Activated CD4-positive, alpha-beta T cell treated with anti-CD3 and anti-CD28 coated beads, Interleukin-2, amount 10 ng/mL, durations not matched to agents 7 days and 5 days (primary cell): ENCODE measurements at regions not wholly inside any gene's neighbourhood (a gene's known extent, or its start where the extent isn't known, plus 50 kb on each side); places are given as distances from the start of the nearest gene placed in this dataset.
"Not testable (repeated sequence)": the region's sequence is repeated elsewhere in the genome, so short reads cannot be mapped to it uniquely, and the experiment has no call there.

Source experiments
- CTCF ChIA-PET: fragments of 350-600 bp; sonication (Branson Sonifier 250); formaldehyde crosslinking; loops from one replicate; lab custom pipeline; 2021; ENCODE audit warnings: antibody characterized with exemption; lab: Charles Lee
- POLR2A ChIA-PET: fragments of 350-600 bp; sonication (Branson Sonifier 250); formaldehyde crosslinking; loops from one replicate; lab custom pipeline; 2021; ENCODE audit warnings: antibody characterized with exemption; lab: Charles Lee
- DNase-seq: peaks from one replicate; pipeline ENCODE4 v3.0.0-alpha.2; 2020
- H3K27ac Mint-ChIP-seq: one replicate; pipeline ENCODE4 v1.8.0; 2021; ENCODE audit warnings: mild to moderate bottlenecking, moderate library complexity, mixed read lengths
- H3K27me3 Mint-ChIP-seq: one replicate; pipeline ENCODE4 v1.8.0; 2021; ENCODE audit warnings: mixed read lengths
- H3K36me3 Mint-ChIP-seq: one replicate; pipeline ENCODE4 v1.8.0; 2021; ENCODE audit warnings: low read depth, mixed read lengths
- H3K4me1 Mint-ChIP-seq: one replicate; pipeline ENCODE4 v1.8.0; 2021; ENCODE audit warnings: mixed read lengths
- H3K4me3 Mint-ChIP-seq: one replicate; pipeline ENCODE4 v1.8.0; 2021; ENCODE audit warnings: mild to moderate bottlenecking, moderate library complexity, mixed read lengths
- H3K9me3 Mint-ChIP-seq: one replicate; pipeline ENCODE4 v1.8.0; 2021; ENCODE audit warnings: mixed read lengths

- Mint-ChIP-seq H3K36me3 (no peaks in the 10 kb centered on the region), H3K4me1 (no peaks in the 10 kb centered on the region), H3K9me3 (no peaks in the 10 kb centered on the region), H3K27ac (no peak overlapping the region), H3K27me3 (no peaks in the 10 kb centered on the region), H3K4me3 (no peak overlapping the region)
- DNase-seq: no peak
- POLR2A ChIA-PET: no interaction called here
- CTCF ChIA-PET: no interaction called here
Measured at GRCh38 chr2:58479535-58480140, 238.5 kb upstream of the FANCL start.

- H3K4me3 Mint-ChIP-seq: no peak overlapping the region
- ChIA-PET CTCF (no interaction called here), POLR2A (no interaction called here)
- no peaks in the 10 kb centered on the region for H3K36me3 Mint-ChIP-seq
- no peak for DNase-seq
- H3K9me3 Mint-ChIP-seq: no peaks in the 10 kb centered on the region
- H3K4me1 Mint-ChIP-seq: no peaks in the 10 kb centered on the region
- H3K27ac Mint-ChIP-seq: no peak overlapping the region
- no peaks in the 10 kb centered on the region for H3K27me3 Mint-ChIP-seq
Measured at GRCh38 chr2:58476556-58476955, 235.4 kb upstream of the FANCL start.

- Mint-ChIP-seq H3K36me3 (no peaks in the 10 kb centered on the region), H3K4me3 (no peak overlapping the region), H3K9me3 (no peaks in the 10 kb centered on the region), H3K4me1 (no peaks in the 10 kb centered on the region), H3K27ac (no peak overlapping the region), H3K27me3 (no peaks in the 10 kb centered on the region)
- ChIA-PET POLR2A (no interaction called here), CTCF (no interaction called here)
- DNase-seq: no peak
Measured at GRCh38 chr2:58475756-58476155, 234.6 kb upstream of the FANCL start.

- POLR2A ChIA-PET: no interaction called here
- H3K4me1 Mint-ChIP-seq: no peaks in the 10 kb centered on the region
- no peak for DNase-seq
- H3K4me3 Mint-ChIP-seq: no peak overlapping the region
- H3K27me3 Mint-ChIP-seq: peaks cover 6% of the 10 kb centered on the region
- no peaks in the 10 kb centered on the region for H3K9me3 Mint-ChIP-seq
- H3K36me3 Mint-ChIP-seq: no peaks in the 10 kb centered on the region
- CTCF ChIA-PET: no interaction called here
- H3K27ac Mint-ChIP-seq: no peak overlapping the region
Measured at GRCh38 chr2:58473165-58473564, 232.0 kb upstream of the FANCL start.

GRCh38 chr2:58466804-58467203 is 225.7 kb upstream of the FANCL start:
- DNase-seq: no peak
- H3K27ac Mint-ChIP-seq: no peak overlapping the region
- H3K4me3 Mint-ChIP-seq: no peak overlapping the region
- peaks cover 4% of the 10 kb centered on the region for H3K4me1 Mint-ChIP-seq
- no peaks in the 10 kb centered on the region for H3K36me3 Mint-ChIP-seq
- ChIA-PET POLR2A (no interaction called here), CTCF (no interaction called here)
- H3K9me3 Mint-ChIP-seq: no peaks in the 10 kb centered on the region
- H3K27me3 Mint-ChIP-seq: peaks cover 6% of the 10 kb centered on the region

GRCh38 chr2:58466021-58466420 is 224.9 kb upstream of the FANCL start:
- POLR2A ChIA-PET, DNase-seq, H3K36me3 Mint-ChIP-seq, H3K4me3 Mint-ChIP-seq, CTCF ChIA-PET, H3K27me3 Mint-ChIP-seq, H3K4me1 Mint-ChIP-seq, H3K9me3 Mint-ChIP-seq, H3K27ac Mint-ChIP-seq: not testable (repeated sequence)

- no peaks in the 10 kb centered on the region for H3K27me3 Mint-ChIP-seq
- no peaks in the 10 kb centered on the region for H3K9me3 Mint-ChIP-seq
- H3K4me1 Mint-ChIP-seq: no peaks in the 10 kb centered on the region
- CTCF ChIA-PET: no interaction called here
- H3K27ac Mint-ChIP-seq: no peak overlapping the region
- H3K4me3 Mint-ChIP-seq: no peak overlapping the region
- H3K36me3 Mint-ChIP-seq: no peaks in the 10 kb centered on the region
- POLR2A ChIA-PET: no interaction called here
- DNase-seq: no peak
Measured at GRCh38 chr2:58460670-58461069, 219.5 kb upstream of the FANCL start.

GRCh38 chr2:58449286-58450010 is 208.3 kb upstream of the FANCL start:
- no peak overlapping the region for H3K4me3 Mint-ChIP-seq
- H3K9me3 Mint-ChIP-seq: no peaks in the 10 kb centered on the region
- H3K36me3 Mint-ChIP-seq: no peaks in the 10 kb centered on the region
- peaks cover 3% of the 10 kb centered on the region for H3K27me3 Mint-ChIP-seq
- DNase-seq: no peak
- no peaks in the 10 kb centered on the region for H3K4me1 Mint-ChIP-seq
- H3K27ac Mint-ChIP-seq: no peak overlapping the region
- POLR2A ChIA-PET: no interaction called here
- CTCF ChIA-PET: no interaction called here

- H3K27ac Mint-ChIP-seq: no peak overlapping the region
- H3K27me3 Mint-ChIP-seq: peaks cover 3% of the 10 kb centered on the region
- no peaks in the 10 kb centered on the region for H3K36me3 Mint-ChIP-seq
- CTCF ChIA-PET: no interaction called here
- no peak overlapping the region for H3K4me3 Mint-ChIP-seq
- H3K4me1 Mint-ChIP-seq: no peaks in the 10 kb centered on the region
- POLR2A ChIA-PET: no interaction called here
- H3K9me3 Mint-ChIP-seq: no peaks in the 10 kb centered on the region
- DNase-seq: no peak
Measured at GRCh38 chr2:58448845-58449244, 207.7 kb upstream of the FANCL start.

- CTCF ChIA-PET: interaction anchor here (0.7 to 0.9 kb wide), 3 partner anchors 542 to 688 kb away, joined by 3 read pairs; no protein-coding TSS in a partner anchor
- peaks cover 7% of the 10 kb centered on the region for H3K27me3 Mint-ChIP-seq
- POLR2A ChIA-PET: no interaction called here
- H3K9me3 Mint-ChIP-seq: no peaks in the 10 kb centered on the region
- H3K36me3 Mint-ChIP-seq: no peaks in the 10 kb centered on the region
- no peak overlapping the region for H3K4me3 Mint-ChIP-seq
- no peak overlapping the region for H3K27ac Mint-ChIP-seq
- H3K4me1 Mint-ChIP-seq: no peaks in the 10 kb centered on the region
- DNase-seq: peak; percentile 31
Measured at GRCh38 chr2:58448065-58448507, 207.0 kb upstream of the FANCL start.

- H3K27me3 Mint-ChIP-seq: peaks cover 7% of the 10 kb centered on the region
- H3K4me1 Mint-ChIP-seq: no peaks in the 10 kb centered on the region
- H3K27ac Mint-ChIP-seq: no peak overlapping the region
- CTCF ChIA-PET: interaction anchor here (0.7 to 0.9 kb wide), 3 partner anchors 542 to 688 kb away, joined by 3 read pairs; no protein-coding TSS in a partner anchor
- no peaks in the 10 kb centered on the region for H3K9me3 Mint-ChIP-seq
- no peaks in the 10 kb centered on the region for H3K36me3 Mint-ChIP-seq
- no peak overlapping the region for H3K4me3 Mint-ChIP-seq
- POLR2A ChIA-PET: no interaction called here
- DNase-seq: no peak
Measured at GRCh38 chr2:58447586-58447985, 206.5 kb upstream of the FANCL start.

GRCh38 chr2:58441643-58442042 is 200.5 kb upstream of the FANCL start:
- POLR2A ChIA-PET: no interaction called here
- Mint-ChIP-seq H3K27me3 (peaks cover 11% of the 10 kb centered on the region), H3K36me3 (no peaks in the 10 kb centered on the region), H3K4me3 (no peak overlapping the region), H3K4me1 (no peaks in the 10 kb centered on the region), H3K27ac (no peak overlapping the region), H3K9me3 (no peaks in the 10 kb centered on the region)
- CTCF ChIA-PET: no interaction called here
- no peak for DNase-seq

- POLR2A ChIA-PET: no interaction called here
- Mint-ChIP-seq H3K27me3 (peaks cover 9% of the 10 kb centered on the region), H3K9me3 (no peaks in the 10 kb centered on the region), H3K4me3 (no peak overlapping the region), H3K36me3 (no peaks in the 10 kb centered on the region), H3K4me1 (no peaks in the 10 kb centered on the region), H3K27ac (no peak overlapping the region)
- CTCF ChIA-PET: no interaction called here
- DNase-seq: no peak
Measured at GRCh38 chr2:58436872-58437271, 195.7 kb upstream of the FANCL start.

- Mint-ChIP-seq H3K4me1 (no peaks in the 10 kb centered on the region), H3K27ac (no peak overlapping the region), H3K9me3 (no peaks in the 10 kb centered on the region), H3K4me3 (no peak overlapping the region), H3K27me3 (peaks cover 13% of the 10 kb centered on the region), H3K36me3 (no peaks in the 10 kb centered on the region)
- POLR2A ChIA-PET: no interaction called here
- CTCF ChIA-PET: no interaction called here
- no peak for DNase-seq
Measured at GRCh38 chr2:58435246-58435645, 194.1 kb upstream of the FANCL start.
